GM18858 (cell line): ENCODE measurements at regions not wholly inside any gene's neighbourhood (a gene's known extent, or its start where the extent isn't known, plus 50 kb on each side); places are given as distances from the start of the nearest gene placed in this dataset.
"Not testable (repeated sequence)": the region's sequence is repeated elsewhere in the genome, so short reads cannot be mapped to it uniquely, and the experiment has no call there.

Source experiments
- ATAC-seq: cut with Tn5 transposase; IDR thresholded peaks from one replicate; pipeline ENCODE4 v1.9.1; 2021; ENCODE audit not compliant: unreplicated experiment

GRCh38 chr20:20797521-20798310, 85.3 kb upstream of the RALGAPA2 start:
- ATAC-seq, result no peak

- ATAC-seq, result no peak
These were observed 84.5 kb upstream of the RALGAPA2 start for GRCh38 chr20:20796766-20797440.

- ATAC-seq, result no peak
These were observed 83.3 kb upstream of the RALGAPA2 start for GRCh38 chr20:20795721-20796120.

GRCh38 chr20:20795119-20795518, 82.7 kb upstream of the RALGAPA2 start:
- no peak for ATAC-seq

- no peak for ATAC-seq
These were observed 81.1 kb upstream of the RALGAPA2 start for GRCh38 chr20:20793591-20793990.

GRCh38 chr20:20791664-20792568, 79.5 kb upstream of the RALGAPA2 start:
- no peak for ATAC-seq

- no peak for ATAC-seq
These were observed 75.9 kb upstream of the RALGAPA2 start for GRCh38 chr20:20788308-20788707.

GRCh38 chr20:20786428-20786827, 74.0 kb upstream of the RALGAPA2 start:
- ATAC-seq, result no peak

- ATAC-seq, result no peak
These were observed 72.8 kb upstream of the RALGAPA2 start for GRCh38 chr20:20785226-20785625.

GRCh38 chr20:20784450-20784849, 72.0 kb upstream of the RALGAPA2 start:
- ATAC-seq, result not testable (repeated sequence)

- ATAC-seq, result no peak
These were observed 71.0 kb upstream of the RALGAPA2 start for GRCh38 chr20:20783450-20783849.

- ATAC-seq, result no peak
These were observed 70.3 kb upstream of the RALGAPA2 start for GRCh38 chr20:20782755-20783154.

GRCh38 chr20:20782231-20782630, 69.8 kb upstream of the RALGAPA2 start:
- no peak for ATAC-seq

GRCh38 chr20:20781029-20781428, 68.6 kb upstream of the RALGAPA2 start:
- no peak for ATAC-seq

- peak; percentile 68 for ATAC-seq
These were observed 67.8 kb upstream of the RALGAPA2 start for GRCh38 chr20:20780127-20780824.

- no peak for ATAC-seq
These were observed 66.2 kb upstream of the RALGAPA2 start for GRCh38 chr20:20778676-20779075.

- ATAC-seq, result no peak
These were observed 60.1 kb upstream of the RALGAPA2 start for GRCh38 chr20:20772497-20773085.

GRCh38 chr20:20768202-20768815, 55.9 kb upstream of the RALGAPA2 start:
- ATAC-seq, result no peak

- no peak for ATAC-seq
These were observed 53.4 kb upstream of the RALGAPA2 start for GRCh38 chr20:20765696-20766365.
